NCI-H2171 treated with DMSO at 0.1 percent for 48 hours (cell line): ENCODE measurements at regions not wholly inside any gene's neighbourhood (a gene's known extent, or its start where the extent isn't known, plus 50 kb on each side); places are given as distances from the start of the nearest gene placed in this dataset.
"Not testable (repeated sequence)": the region's sequence is repeated elsewhere in the genome, so short reads cannot be mapped to it uniquely, and the experiment has no call there.

Experiments
- DNase-seq: peaks from one replicate; lab custom pipeline; 2025; lab: John Stamatoyannopoulos, UW

DNA sequence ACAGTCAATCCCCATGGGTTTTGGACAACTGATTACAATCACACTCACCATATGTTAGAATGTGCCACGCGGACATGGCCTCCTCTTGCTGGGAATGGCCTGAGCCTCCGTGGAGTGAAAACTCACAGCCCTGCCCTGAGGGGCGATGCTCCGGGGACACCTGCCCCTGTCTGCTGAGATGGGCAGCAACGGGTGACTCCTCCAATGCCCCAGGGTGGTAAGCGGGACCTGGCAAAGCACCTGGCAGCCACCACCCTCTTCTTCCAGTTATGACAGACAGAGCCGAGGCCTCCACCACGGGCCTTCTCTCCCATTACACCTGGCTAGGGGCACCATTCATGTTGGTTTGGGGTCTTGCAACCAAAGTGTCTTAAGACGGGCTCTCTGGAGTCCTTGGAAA, 94.9 kb upstream of the COL5A1 start:
- peak; percentile 69 for DNase-seq

DNA sequence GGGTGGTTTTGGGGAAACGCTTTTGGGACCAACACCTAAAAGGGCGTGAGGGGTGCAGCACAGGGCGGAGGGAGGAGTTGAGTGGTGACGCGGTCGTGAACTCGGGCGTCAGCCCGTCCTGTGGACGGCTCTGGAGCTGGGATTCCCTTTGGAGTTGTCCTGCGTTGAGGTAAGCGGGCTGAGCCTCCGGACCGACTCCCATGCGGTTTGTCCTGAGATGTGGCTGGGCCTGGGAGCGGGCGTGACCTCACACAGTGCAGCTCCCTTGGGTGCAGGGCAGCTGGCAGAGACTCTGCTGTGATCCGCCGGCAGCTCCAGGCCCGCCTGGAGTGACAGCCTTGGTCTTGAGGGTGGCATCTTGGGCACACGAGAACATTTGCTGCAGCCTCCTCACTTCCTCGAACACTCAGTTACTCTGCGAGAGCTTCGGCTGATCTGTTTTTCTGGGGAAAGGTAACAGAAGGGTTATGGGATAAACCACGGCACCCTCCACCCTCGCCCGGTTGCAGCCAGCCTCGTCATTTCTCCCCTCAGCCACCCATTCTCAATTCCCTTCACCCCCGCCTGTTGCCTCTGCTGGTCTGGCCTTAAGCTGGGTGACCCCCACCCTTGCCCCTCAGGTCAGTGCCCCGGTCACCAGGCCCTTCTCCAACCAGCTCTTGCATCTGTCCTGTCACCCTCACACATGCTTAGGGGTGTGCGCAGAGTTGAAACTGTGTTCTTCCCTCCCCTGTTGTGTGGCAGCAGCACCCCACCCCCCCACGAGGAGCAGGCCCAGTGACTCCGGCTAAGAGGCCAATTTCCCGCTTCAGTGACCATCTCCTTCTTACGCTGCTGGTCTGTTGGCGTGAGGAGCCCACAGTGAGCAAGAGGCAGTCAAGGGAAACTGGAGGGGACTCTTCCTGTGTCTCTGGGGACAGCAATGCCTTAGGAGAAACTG, 94.2 kb upstream of the COL5A1 start:
- DNase-seq: no peak

DNA sequence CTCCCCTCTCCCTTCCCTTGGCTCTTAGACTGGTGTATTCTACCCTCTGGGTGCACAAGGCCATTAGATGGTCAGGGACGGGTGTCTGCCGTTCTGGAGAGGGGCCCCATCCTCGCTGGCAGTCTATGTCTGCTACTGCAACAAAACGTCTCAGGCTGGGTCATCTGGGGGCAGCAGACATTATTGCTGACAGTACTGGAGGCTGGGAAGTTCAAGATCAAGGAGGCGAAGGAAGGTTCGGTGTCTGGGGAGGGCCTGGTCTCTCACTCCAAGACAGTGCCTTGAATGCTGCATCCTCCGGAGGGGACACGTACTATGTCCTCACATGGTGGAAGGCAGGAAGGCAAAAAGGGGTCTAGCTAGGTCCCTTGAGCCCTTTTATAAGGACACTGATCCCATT, 93.4 kb upstream of the COL5A1 start:
- DNase-seq: no peak

DNA sequence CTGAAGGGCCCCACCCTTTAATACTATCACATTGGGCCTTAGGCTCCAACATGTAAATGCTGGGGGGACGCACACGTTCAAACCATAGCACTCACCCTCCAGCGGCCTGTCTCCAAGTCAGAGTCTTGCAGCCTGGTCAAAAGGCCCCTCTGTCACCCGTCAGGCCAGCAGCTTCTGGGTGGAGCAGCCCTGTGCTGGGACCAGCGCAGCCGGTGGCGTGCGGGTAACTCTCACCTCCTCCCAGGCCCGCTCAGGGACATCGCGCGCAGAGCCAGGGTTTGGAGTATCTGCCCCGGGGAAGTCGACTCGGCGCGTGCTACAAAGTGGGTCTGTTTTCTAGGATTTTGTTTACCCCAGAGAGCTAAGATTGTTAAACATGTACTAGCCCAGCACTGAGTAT, 93.0 kb upstream of the COL5A1 start:
- no peak for DNase-seq

DNA sequence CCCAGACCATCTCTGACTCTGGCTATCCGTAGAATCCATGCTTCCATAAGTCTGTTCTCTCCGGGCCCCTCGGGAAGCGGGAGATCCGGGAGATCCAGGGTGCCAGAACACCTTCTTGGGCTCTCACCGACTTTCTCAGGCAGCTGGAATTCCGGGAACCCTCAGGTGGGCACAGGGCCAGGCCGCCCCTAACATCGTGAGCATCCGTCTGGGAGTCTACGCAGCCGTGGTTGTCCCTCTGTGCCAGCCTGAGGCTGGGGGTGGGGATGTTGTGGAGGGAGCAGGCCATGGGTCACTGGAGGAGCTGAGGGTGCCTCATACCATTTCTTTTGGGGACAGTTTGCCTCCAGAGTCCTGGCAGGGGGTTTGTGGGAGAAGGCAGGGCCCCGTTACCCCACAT, 92.3 kb upstream of the COL5A1 start:
- DNase-seq: no peak

DNA sequence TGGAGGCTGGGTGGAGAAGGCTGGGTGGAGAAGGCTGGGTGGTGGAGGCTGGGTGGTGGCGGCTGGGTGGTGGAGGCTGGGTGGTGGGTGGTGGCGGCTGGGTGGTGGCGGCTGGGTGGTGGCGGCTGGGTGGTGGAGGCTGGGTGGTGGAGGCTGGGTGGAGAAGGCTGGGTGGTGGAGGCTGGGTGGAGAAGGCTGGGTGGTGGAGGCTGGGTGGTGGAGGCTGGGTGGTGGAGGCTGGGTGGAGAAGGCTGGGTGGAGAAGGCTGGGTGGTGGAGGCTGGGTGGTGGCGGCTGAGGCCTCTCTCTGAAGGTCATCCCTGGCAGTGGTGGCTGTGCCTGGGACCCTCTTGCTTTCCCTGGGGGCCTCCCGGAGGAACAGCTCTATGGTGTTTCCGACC, 91.5 kb upstream of the COL5A1 start:
- DNase-seq: not testable (repeated sequence)

- DNase-seq: no peak
Observed at GRCh38 chr9:134550584-134550983, 91.0 kb upstream of the COL5A1 start.

- DNase-seq: no peak
Observed at GRCh38 chr9:134551176-134551575, 90.4 kb upstream of the COL5A1 start.

GRCh38 chr9:134551644-134552348, 89.8 kb upstream of the COL5A1 start:
- DNase-seq: no peak

DNA sequence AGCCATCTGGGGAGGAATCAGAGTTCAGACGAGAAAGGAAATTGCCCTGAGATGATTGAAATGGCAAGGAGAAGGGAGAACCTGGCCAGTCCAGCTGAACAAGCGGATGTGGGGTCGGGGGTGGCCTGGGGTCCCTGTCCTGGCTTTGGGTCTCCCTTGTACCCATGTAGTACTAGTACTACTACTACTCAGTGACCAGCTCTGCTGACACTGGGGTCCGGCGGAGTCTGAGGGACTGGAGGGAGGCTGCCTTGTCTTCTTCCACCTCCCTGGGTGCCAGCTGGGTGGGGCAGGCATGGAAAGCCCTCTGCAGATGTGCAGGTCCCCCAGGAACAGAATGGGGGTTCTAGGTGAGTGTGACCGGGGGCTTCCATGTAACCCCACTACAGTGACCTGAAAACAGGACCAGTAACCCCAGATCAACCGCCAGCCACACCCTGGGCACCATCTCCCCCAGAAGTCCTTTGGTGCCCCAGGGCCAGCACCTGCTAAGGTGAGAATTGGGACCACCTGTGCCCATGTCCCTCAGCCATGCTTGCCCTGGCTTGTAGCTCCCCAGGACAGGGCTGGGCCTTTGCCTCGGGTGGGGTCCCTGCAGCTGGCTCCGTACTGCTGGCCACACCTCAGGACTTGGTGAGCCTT, 89.1 kb upstream of the COL5A1 start:
- DNase-seq: no peak

DNA sequence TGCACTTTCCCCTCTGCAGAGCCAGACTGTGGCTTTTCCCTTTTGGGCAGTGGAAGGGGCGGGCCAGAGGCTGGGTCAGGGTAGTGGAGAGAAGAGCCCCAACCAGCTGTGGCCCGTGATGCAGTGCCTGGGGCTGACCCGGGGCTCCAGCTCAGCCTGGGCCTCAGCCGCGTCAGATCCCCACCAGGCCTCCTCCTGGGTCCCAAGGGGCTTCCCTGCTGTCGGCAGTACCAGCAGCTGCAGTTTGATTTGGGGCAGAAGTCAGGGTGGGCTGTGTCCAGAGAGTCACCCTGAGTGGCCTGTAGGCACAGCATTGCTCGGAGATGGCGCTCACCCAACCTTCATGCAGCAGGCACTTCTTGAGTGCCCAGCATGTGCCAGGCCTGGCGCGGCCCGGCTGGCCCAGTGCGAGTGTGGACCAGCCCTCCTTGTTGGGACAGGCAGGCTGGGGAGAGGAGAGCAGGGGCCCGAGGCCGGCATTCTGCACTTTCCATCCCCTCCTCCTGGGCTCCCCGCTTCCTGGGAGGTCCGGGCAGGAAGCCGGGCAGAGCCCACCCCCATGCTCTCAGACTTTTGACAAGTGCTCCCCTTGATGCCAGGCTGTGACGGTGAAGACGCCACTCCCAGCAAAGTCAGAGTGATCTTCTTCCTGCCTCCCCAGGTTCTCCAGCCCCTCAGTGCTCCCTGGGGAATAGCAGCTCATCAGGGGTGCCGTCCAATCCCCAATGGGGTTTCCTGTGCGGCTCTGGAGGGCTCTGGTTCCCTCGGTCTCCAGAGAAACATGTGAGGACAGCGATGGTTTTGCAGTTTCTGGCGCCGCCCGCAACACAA, 88.3 kb upstream of the COL5A1 start:
- DNase-seq: no peak

GRCh38 chr9:134553996-134554372, 87.6 kb upstream of the COL5A1 start:
- DNase-seq: no peak

GRCh38 chr9:134554373-134555093, 87.1 kb upstream of the COL5A1 start:
- no peak for DNase-seq

DNA sequence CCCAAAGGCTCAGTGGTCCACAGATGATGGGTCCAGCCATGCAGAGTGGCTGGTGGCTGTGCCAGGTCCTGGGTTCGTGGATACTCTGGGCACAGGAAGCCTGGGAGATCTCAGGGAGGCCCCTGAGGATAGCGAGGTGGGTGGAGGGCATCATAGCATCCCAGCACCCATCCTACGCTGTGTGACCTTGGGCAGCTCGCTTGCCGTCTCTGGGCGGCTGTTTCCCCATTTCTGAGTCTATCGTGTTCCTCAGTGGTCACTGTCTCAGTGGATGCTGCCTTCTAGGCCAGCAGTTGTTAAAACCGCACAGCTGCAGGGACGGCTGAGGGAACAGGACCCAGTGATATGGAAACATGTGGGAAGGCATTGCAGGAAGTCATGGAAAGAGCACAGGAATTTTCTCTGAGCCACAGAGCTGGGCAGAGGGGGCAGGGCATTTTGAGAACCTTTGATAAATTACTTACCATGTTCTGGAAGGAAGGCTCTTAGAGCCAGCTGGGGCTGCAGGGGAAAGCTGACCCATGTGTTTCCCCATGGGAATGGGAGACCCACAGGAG, 86.4 kb upstream of the COL5A1 start:
- DNase-seq: no peak

DNA sequence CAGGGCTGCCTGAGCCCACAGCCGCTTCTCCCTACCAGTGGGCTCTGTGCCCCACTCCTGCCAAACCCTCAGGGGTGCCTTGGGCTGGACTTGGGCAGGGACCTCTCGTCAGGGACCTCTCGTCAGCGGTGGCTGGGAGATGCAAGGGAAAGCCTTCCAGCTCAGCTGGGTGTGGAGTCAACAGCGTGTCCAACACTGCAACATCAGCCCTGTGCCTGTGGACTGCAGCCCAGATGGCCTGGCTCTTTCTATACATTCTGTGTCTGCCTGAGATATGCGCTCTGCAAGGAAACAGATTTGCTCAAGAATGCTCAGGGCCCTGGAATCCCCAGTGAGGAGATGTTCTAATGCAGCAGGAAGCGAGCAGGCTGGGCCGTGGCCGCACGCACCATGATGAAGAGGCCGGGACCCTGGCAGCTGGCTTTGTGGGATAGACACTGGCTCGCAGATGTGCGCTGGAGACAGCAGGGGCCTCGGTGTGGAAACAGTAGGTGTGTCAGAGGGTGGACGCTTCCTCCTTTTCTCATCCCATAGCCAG, 85.0 kb upstream of the COL5A1 start:
- DNase-seq: no peak

- no peak for DNase-seq
Observed at GRCh38 chr9:134557331-134557730, 84.3 kb upstream of the COL5A1 start.

DNA sequence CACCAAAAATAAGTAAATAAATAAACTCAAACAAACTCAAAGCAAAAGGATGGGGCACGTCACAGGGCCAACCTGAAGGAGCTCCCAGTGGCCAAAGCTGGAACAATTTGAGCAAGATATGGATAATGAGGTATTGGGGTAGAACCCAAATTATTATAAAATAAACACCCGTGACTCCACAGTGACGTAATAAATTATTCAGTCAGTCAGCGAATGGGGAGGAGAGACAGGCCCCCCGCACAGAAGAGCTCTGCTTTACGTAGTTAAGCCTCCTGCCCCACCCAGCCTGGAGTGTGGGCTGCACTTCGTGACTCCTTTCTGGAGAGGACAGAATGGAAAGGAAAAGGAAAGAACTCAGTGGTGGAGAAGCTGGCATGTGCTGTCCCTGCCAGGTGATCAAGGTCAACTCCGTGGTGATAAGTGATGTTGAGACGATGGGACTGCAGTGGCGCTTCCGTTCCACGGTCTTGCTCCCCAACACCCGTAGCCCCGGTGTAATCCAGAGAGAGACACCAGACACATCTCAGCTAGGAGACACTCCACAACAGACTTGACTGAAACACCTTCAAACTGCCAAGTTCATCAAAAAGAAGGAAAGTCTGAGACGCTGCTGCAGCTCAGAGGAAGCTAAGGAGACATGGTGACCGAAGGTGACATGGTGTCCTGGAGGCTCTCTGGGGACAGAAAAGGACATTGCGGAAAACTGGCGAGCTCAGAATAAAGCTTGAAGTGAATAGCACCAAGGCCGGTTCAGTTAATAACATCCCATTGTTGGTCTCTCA, 83.3 kb upstream of the COL5A1 start:
- DNase-seq: no peak

- DNase-seq: no peak
Observed at GRCh38 chr9:134559013-134559412, 82.6 kb upstream of the COL5A1 start.

GRCh38 chr9:134560206-134560605, 81.4 kb upstream of the COL5A1 start:
- DNase-seq: no peak

GRCh38 chr9:134560654-134561053, 80.9 kb upstream of the COL5A1 start:
- DNase-seq: no peak
